ENCODE measurements at regions not wholly inside any gene's neighbourhood (a gene's known extent, or its start where the extent isn't known, plus 50 kb on each side); places are given as distances from the start of the nearest gene placed in this dataset.

- TF ChIP-seq CTCF (IDR thresholded peaks at IDR 0.05) (no peak), POLR2A (IDR thresholded peaks at IDR 0.05) (no peak)
These were observed 303.3 kb upstream of the SEMA3A start for GRCh38 chr7:84497873-84498272.

All from thyroid gland (tissue), 4 donors.